ENCODE measurements at regions not wholly inside any gene's neighbourhood (a gene's known extent, or its start where the extent isn't known, plus 50 kb on each side); places are given as distances from the start of the nearest gene placed in this dataset.

GRCh38 chr4:71691416-71692073 is 92.3 kb downstream of the GC start:
- TF ChIP-seq POLR2A (IDR thresholded peaks at IDR 0.05) (no peak), CTCF (IDR thresholded peaks at IDR 0.05) (no peak)

All from body of pancreas (tissue), 4 donors.